ENCODE measurements at regions not wholly inside any gene's neighbourhood (a gene's known extent, or its start where the extent isn't known, plus 50 kb on each side); places are given as distances from the start of the nearest gene placed in this dataset.
"Not testable (repeated sequence)": the region's sequence is repeated elsewhere in the genome, so short reads cannot be mapped to it uniquely, and the experiment has no call there.

- no peak for DNase-seq
These were observed 350.2 kb downstream of the TYW1 start for GRCh38 chr7:67346876-67347275.

GRCh38 chr7:67348171-67348570, 351.5 kb downstream of the TYW1 start:
- H3K27me3 Mint-ChIP-seq (ENCODE audit: unreplicated experiment) = no peaks in the 10 kb centered on the region
- H3K27ac Mint-ChIP-seq (ENCODE audit: unreplicated experiment) = no peak overlapping the region
- peaks cover 5% of the 10 kb centered on the region for H3K4me1 Mint-ChIP-seq (ENCODE audit: low read depth, unreplicated experiment)
- no peak overlapping the region for H3K4me3 Mint-ChIP-seq (ENCODE audit: unreplicated experiment)
- DNase-seq = no peak
- TF ChIP-seq CTCF (IDR thresholded peaks at IDR 0.05; ENCODE audit: partially characterized antibody, unreplicated experiment) = no peak
- H3K36me3 Mint-ChIP-seq (ENCODE audit: unreplicated experiment) = peaks cover 9% of the 10 kb centered on the region
- H3K9me3 Mint-ChIP-seq (ENCODE audit: unreplicated experiment) = no peaks in the 10 kb centered on the region

More at GRCh38 chr7:67346876-67347275, 350.2 kb downstream of the TYW1 start:
- TF ChIP-seq CTCF (IDR thresholded peaks at IDR 0.05; ENCODE audit: partially characterized antibody, unreplicated experiment) = no peak
- peaks cover 5% of the 10 kb centered on the region for H3K4me1 Mint-ChIP-seq (ENCODE audit: low read depth, unreplicated experiment)
- no peak overlapping the region for H3K27ac Mint-ChIP-seq (ENCODE audit: unreplicated experiment)
- H3K9me3 Mint-ChIP-seq (ENCODE audit: unreplicated experiment) = no peaks in the 10 kb centered on the region
- H3K27me3 Mint-ChIP-seq (ENCODE audit: unreplicated experiment) = no peaks in the 10 kb centered on the region
- peaks cover 9% of the 10 kb centered on the region for H3K36me3 Mint-ChIP-seq (ENCODE audit: unreplicated experiment)
- no peak overlapping the region for H3K4me3 Mint-ChIP-seq (ENCODE audit: unreplicated experiment)

- not testable (repeated sequence) for H3K4me3 Mint-ChIP-seq (ENCODE audit: unreplicated experiment); DNase-seq; H3K27ac Mint-ChIP-seq (ENCODE audit: unreplicated experiment); H3K9me3 Mint-ChIP-seq (ENCODE audit: unreplicated experiment); H3K4me1 Mint-ChIP-seq (ENCODE audit: low read depth, unreplicated experiment); H3K36me3 Mint-ChIP-seq (ENCODE audit: unreplicated experiment); H3K27me3 Mint-ChIP-seq (ENCODE audit: unreplicated experiment)
These were observed 361.0 kb downstream of the TYW1 start for GRCh38 chr7:67357653-67358052.

GRCh38 chr7:67358316-67358715, 361.7 kb downstream of the TYW1 start:
- not testable (repeated sequence) for H3K27ac Mint-ChIP-seq (ENCODE audit: unreplicated experiment); DNase-seq; H3K36me3 Mint-ChIP-seq (ENCODE audit: unreplicated experiment); H3K4me3 Mint-ChIP-seq (ENCODE audit: unreplicated experiment); H3K4me1 Mint-ChIP-seq (ENCODE audit: low read depth, unreplicated experiment); H3K9me3 Mint-ChIP-seq (ENCODE audit: unreplicated experiment); H3K27me3 Mint-ChIP-seq (ENCODE audit: unreplicated experiment)

GRCh38 chr7:67358738-67359137, 362.1 kb downstream of the TYW1 start:
- H3K4me3 Mint-ChIP-seq (ENCODE audit: unreplicated experiment); H3K4me1 Mint-ChIP-seq (ENCODE audit: low read depth, unreplicated experiment); H3K27me3 Mint-ChIP-seq (ENCODE audit: unreplicated experiment); H3K27ac Mint-ChIP-seq (ENCODE audit: unreplicated experiment); H3K36me3 Mint-ChIP-seq (ENCODE audit: unreplicated experiment); DNase-seq; H3K9me3 Mint-ChIP-seq (ENCODE audit: unreplicated experiment): not testable (repeated sequence)

GRCh38 chr7:67359900-67360299, 363.3 kb downstream of the TYW1 start:
- Mint-ChIP-seq H3K4me1 (ENCODE audit: low read depth, unreplicated experiment) (no peaks in the 10 kb centered on the region), H3K4me3 (ENCODE audit: unreplicated experiment) (no peak overlapping the region), H3K27ac (ENCODE audit: unreplicated experiment) (no peak overlapping the region), H3K36me3 (ENCODE audit: unreplicated experiment) (peaks cover 9% of the 10 kb centered on the region), H3K27me3 (ENCODE audit: unreplicated experiment) (no peaks in the 10 kb centered on the region), H3K9me3 (ENCODE audit: unreplicated experiment) (peaks cover 2% of the 10 kb centered on the region)
- DNase-seq = no peak
- TF ChIP-seq CTCF (IDR thresholded peaks at IDR 0.05; ENCODE audit: partially characterized antibody, unreplicated experiment) = no peak

GRCh38 chr7:67361150-67361549, 364.5 kb downstream of the TYW1 start:
- Mint-ChIP-seq H3K27me3 (ENCODE audit: unreplicated experiment) (no peaks in the 10 kb centered on the region), H3K9me3 (ENCODE audit: unreplicated experiment) (peaks cover 3% of the 10 kb centered on the region), H3K4me1 (ENCODE audit: low read depth, unreplicated experiment) (peaks cover 4% of the 10 kb centered on the region), H3K36me3 (ENCODE audit: unreplicated experiment) (peaks cover 10% of the 10 kb centered on the region), H3K27ac (ENCODE audit: unreplicated experiment) (no peak overlapping the region), H3K4me3 (ENCODE audit: unreplicated experiment) (no peak overlapping the region)
- no peak for DNase-seq
- TF ChIP-seq CTCF (IDR thresholded peaks at IDR 0.05; ENCODE audit: partially characterized antibody, unreplicated experiment) = no peak
